ENCODE measurements at regions not wholly inside any gene's neighbourhood (a gene's known extent, or its start where the extent isn't known, plus 50 kb on each side); places are given as distances from the start of the nearest gene placed in this dataset.
"Not testable (repeated sequence)": the region's sequence is repeated elsewhere in the genome, so short reads cannot be mapped to it uniquely, and the experiment has no call there.

GRCh38 chr2:132267105-132267497 lies 105.3 kb upstream of the ANKRD30BL start:
- no peaks in the 10 kb centered on the region for H3K4me1 ChIP-seq
- DNase-seq = no peak
- no peak for ATAC-seq
- no peaks in the 10 kb centered on the region for H3K27me3 ChIP-seq
- no peaks in the 10 kb centered on the region for H3K36me3 ChIP-seq
- intact Hi-C loops (cut with DNase I) = no loop called here
- TF ChIP-seq CTCF (IDR thresholded peaks at IDR 0.05) (no peak), POLR2A (IDR thresholded peaks at IDR 0.05) (no peak)
- 80% methylated on average over 1 of the region's 1 CpG for WGBS (ENCODE audit: insufficient coverage, low coverage, low lambda C conversion rate, missing lambda C conversion rate)
- H3K27ac ChIP-seq = no peak overlapping the region
- no peaks in the 10 kb centered on the region for H3K9me3 ChIP-seq
- no peak overlapping the region for H3K4me3 ChIP-seq

GRCh38 chr2:132267498-132268283 lies 105.9 kb upstream of the ANKRD30BL start:
- H3K27me3 ChIP-seq; intact Hi-C loops (cut with DNase I); ATAC-seq; H3K9me3 ChIP-seq; H3K4me1 ChIP-seq; H3K27ac ChIP-seq; H3K36me3 ChIP-seq; DNase-seq: not testable (repeated sequence)
- H3K4me3 ChIP-seq = peak overlapping the region; percentile 6 to 24 (median 7)
- WGBS (ENCODE audit: insufficient coverage, low coverage, low lambda C conversion rate, missing lambda C conversion rate) = 16% methylated on average over 31 of the region's 31 CpGs

- intact Hi-C loops (cut with DNase I); ATAC-seq; H3K9me3 ChIP-seq; H3K27me3 ChIP-seq; H3K36me3 ChIP-seq; DNase-seq; H3K4me1 ChIP-seq; H3K27ac ChIP-seq: not testable (repeated sequence)
- H3K4me3 ChIP-seq = peak overlapping the region in 2 of 3 donors; percentile 7 to 24
- 16% methylated on average over 19 of the region's 20 CpGs for WGBS (ENCODE audit: insufficient coverage, low coverage, low lambda C conversion rate, missing lambda C conversion rate)
- peak; percentile 47 to 56 (median 48) for TF ChIP-seq CTCF (IDR thresholded peaks at IDR 0.05)
Observed at GRCh38 chr2:132268284-132268976, 106.7 kb upstream of the ANKRD30BL start.

- 50% methylated on average over 19 of the region's 19 CpGs for WGBS (ENCODE audit: insufficient coverage, low coverage, low lambda C conversion rate, missing lambda C conversion rate)
Observed at GRCh38 chr2:132268977-132269523, 107.3 kb upstream of the ANKRD30BL start.

More at GRCh38 chr2:132268977-132269523, 107.3 kb upstream of the ANKRD30BL start:
- ATAC-seq (no peak), DNase-seq (no peak)
- no peaks in the 10 kb centered on the region for H3K9me3 ChIP-seq
- TF ChIP-seq CTCF (IDR thresholded peaks at IDR 0.05) (no peak), POLR2A (IDR thresholded peaks at IDR 0.05) (no peak)
- no peak overlapping the region for H3K4me3 ChIP-seq
- H3K27ac ChIP-seq = no peak overlapping the region
- H3K4me1 ChIP-seq = no peaks in the 10 kb centered on the region
- intact Hi-C loops (cut with DNase I) = no loop called here
- no peaks in the 10 kb centered on the region for H3K27me3 ChIP-seq
- no peaks in the 10 kb centered on the region for H3K36me3 ChIP-seq

All from right lobe of liver (tissue), 6 donors.